ENCODE measurements at regions not wholly inside any gene's neighbourhood (a gene's known extent, or its start where the extent isn't known, plus 50 kb on each side); places are given as distances from the start of the nearest gene placed in this dataset.
A peak's percentile ranks its signal among the peaks of the same experiment; 100 is the strongest.

DNA sequence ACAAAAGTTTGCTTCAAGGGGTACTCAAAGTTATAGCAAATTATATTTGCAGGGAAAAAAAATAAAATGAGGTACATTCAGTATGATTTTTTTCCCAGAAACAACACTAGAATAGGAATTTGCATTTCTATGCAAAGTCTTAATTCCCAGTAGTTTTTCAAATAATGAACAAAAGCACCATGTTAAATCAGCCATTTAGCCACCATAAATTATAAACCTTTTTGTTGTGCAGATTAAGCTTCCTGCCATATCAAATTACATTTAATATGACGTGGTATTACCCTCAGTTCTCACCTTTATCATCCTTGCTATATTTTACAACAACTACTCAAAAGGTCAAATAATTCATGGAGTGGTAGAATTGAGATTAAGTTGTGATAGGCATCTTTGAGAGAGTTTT is 136.6 kb upstream of the FRY start:
- H3K27me3 ChIP-seq (ENCODE audit: control insufficient read depth, insufficient read depth, low read length), result no peaks in the 10 kb centered on the region
- WGBS (ENCODE audit: insufficient coverage, low lambda C conversion rate), result 50% methylated on average over 1 of the region's 1 CpG
- H3K4me1 ChIP-seq (ENCODE audit: control insufficient read depth, insufficient read depth, low read length), result no peaks in the 10 kb centered on the region
- no peaks in the 10 kb centered on the region for H3K36me3 ChIP-seq (ENCODE audit: control insufficient read depth, insufficient read depth, low read length)
- no peak overlapping the region for H3K4me3 ChIP-seq (ENCODE audit: low read length)
- DNase-seq, result no peak
- H3K27ac ChIP-seq (ENCODE audit: low read length), result no peak overlapping the region
- no peaks in the 10 kb centered on the region for H3K9me3 ChIP-seq (ENCODE audit: control insufficient read depth, low read depth, low read length)

DNA sequence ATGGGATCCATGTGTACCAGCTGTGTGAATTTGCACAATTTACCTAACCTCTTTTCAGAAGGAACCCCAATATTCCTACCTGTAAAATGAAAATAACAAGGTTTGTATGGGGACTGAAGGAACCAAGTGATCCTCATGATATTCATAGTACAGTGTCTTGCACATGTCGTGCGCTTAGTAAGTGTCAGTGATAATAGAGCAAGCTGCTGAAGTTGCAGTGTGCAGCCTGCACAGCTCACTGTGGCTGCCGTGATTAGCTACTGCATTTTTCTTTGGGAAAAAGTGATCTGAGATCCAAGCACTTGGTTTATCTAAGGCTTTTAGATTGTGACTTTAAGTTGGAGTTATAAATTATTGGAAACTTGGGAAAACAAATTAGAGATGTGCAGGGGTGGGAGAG is 135.9 kb upstream of the FRY start:
- no CpG with 5 or more reads among the region's 3 CpGs for WGBS (ENCODE audit: insufficient coverage, low lambda C conversion rate)
- no peak overlapping the region for H3K27ac ChIP-seq (ENCODE audit: low read length)

DNA sequence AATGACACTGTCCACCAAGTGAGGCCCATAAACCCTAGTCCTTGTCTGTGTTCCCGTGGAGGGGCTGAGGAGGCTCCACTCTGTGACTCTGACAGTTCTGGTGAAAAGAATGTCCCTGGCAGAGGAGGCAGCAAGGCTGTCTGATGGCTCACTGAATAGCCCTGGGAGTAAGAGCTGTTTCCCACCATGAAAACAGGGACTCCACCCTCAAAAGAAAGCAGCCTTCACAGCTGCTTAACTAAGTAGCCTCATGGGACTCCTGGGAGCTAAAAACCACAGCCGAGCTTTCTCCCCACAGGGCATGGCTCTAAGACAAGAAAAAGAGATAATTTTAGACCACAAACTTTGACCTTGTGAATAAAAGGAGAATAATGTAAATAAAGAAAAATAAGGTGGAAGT is 135.1 kb upstream of the FRY start:
- H3K4me1 ChIP-seq (ENCODE audit: control insufficient read depth, insufficient read depth, low read length), result no peaks in the 10 kb centered on the region
- H3K36me3 ChIP-seq (ENCODE audit: control insufficient read depth, insufficient read depth, low read length), result no peaks in the 10 kb centered on the region
- peaks cover 4% of the 10 kb centered on the region for H3K9me3 ChIP-seq (ENCODE audit: control insufficient read depth, low read depth, low read length)
- no peak overlapping the region for H3K4me3 ChIP-seq (ENCODE audit: low read length)
- H3K27ac ChIP-seq (ENCODE audit: low read length), result no peak overlapping the region
- WGBS (ENCODE audit: insufficient coverage, low lambda C conversion rate), result 29% methylated on average over 1 of the region's 2 CpGs
- no peak for DNase-seq
- no peaks in the 10 kb centered on the region for H3K27me3 ChIP-seq (ENCODE audit: control insufficient read depth, insufficient read depth, low read length)

More for the DNA sequence above, 135.9 kb upstream of the FRY start:
- H3K4me3 ChIP-seq (ENCODE audit: low read length), result no peak overlapping the region
- no peak for DNase-seq
- no peaks in the 10 kb centered on the region for H3K36me3 ChIP-seq (ENCODE audit: control insufficient read depth, insufficient read depth, low read length)
- H3K9me3 ChIP-seq (ENCODE audit: control insufficient read depth, low read depth, low read length), result no peaks in the 10 kb centered on the region
- no peaks in the 10 kb centered on the region for H3K4me1 ChIP-seq (ENCODE audit: control insufficient read depth, insufficient read depth, low read length)
- no peaks in the 10 kb centered on the region for H3K27me3 ChIP-seq (ENCODE audit: control insufficient read depth, insufficient read depth, low read length)

DNA sequence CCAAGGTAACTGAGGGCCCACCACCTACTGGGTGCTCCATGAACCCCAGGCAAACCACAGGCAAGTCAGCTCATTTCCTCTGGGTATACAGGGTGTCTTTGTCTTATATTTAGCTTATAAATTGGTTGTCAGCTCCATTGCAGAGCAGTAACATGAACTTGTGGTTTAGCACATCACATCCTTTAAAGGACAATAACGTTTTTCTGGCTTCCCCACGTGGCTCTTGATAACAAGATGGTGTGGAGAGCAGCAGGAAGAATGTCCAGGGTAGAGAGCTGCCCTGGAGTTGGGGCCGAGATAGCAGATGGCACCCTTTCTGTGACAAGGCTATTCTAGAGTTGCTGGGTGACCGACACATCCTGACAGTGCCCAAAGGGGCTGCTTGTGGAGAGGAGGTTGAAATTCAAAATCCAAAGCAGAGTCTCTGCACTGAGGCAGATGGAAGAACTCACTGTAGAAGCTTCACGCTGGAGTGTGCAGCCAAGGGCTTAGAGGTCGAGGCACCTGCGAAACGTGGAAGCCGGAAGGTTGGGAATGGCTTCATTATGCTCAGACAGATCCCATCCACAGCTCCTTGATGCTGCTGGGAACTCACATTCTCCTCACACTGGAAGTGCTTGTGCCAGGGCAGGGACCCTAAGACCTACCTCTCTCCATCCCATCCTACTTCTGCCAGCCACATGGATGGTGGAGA is 133.0 kb upstream of the FRY start:
- WGBS (ENCODE audit: insufficient coverage, low lambda C conversion rate), result no CpG with 5 or more reads among the region's 9 CpGs
- Histone ChIP-seq H3K9me3 (ENCODE audit: control insufficient read depth, low read depth, low read length) (peaks cover 4% of the 10 kb centered on the region), H3K36me3 (ENCODE audit: control insufficient read depth, insufficient read depth, low read length) (no peaks in the 10 kb centered on the region), H3K4me1 (ENCODE audit: control insufficient read depth, insufficient read depth, low read length) (peaks cover 4% of the 10 kb centered on the region), H3K4me3 (ENCODE audit: low read length) (no peak overlapping the region), H3K27me3 (ENCODE audit: control insufficient read depth, insufficient read depth, low read length) (no peaks in the 10 kb centered on the region), H3K27ac (ENCODE audit: low read length) (no peak overlapping the region)
- DNase-seq, result no peak

DNA sequence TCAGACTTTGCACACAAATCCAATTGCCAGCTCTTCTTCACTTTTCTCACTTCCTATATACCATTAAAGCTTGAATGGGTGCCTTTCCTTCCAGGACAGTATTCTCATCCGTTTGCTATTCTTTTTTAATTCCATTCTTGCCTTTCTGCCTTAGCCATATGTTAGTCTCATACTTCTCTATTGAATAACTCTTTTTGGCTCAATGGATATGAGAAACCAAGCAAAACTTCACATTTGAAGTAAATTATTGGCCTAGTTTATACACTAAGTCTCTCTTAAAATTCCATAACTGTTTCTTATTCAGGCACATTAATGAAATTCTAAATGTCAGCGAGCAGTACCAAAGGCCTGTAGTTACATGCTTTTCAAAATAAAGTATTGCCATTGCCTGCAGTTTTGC is 129.6 kb upstream of the FRY start:
- Histone ChIP-seq H3K27me3 (ENCODE audit: control insufficient read depth, insufficient read depth, low read length) (no peaks in the 10 kb centered on the region), H3K4me3 (ENCODE audit: low read length) (no peak overlapping the region), H3K27ac (ENCODE audit: low read length) (no peak overlapping the region), H3K9me3 (ENCODE audit: control insufficient read depth, low read depth, low read length) (peaks cover 4% of the 10 kb centered on the region), H3K4me1 (ENCODE audit: control insufficient read depth, insufficient read depth, low read length) (peaks cover 4% of the 10 kb centered on the region), H3K36me3 (ENCODE audit: control insufficient read depth, insufficient read depth, low read length) (no peaks in the 10 kb centered on the region)
- no peak for DNase-seq
- WGBS (ENCODE audit: insufficient coverage, low lambda C conversion rate), result no CpG with 5 or more reads among the region's 2 CpGs

DNA sequence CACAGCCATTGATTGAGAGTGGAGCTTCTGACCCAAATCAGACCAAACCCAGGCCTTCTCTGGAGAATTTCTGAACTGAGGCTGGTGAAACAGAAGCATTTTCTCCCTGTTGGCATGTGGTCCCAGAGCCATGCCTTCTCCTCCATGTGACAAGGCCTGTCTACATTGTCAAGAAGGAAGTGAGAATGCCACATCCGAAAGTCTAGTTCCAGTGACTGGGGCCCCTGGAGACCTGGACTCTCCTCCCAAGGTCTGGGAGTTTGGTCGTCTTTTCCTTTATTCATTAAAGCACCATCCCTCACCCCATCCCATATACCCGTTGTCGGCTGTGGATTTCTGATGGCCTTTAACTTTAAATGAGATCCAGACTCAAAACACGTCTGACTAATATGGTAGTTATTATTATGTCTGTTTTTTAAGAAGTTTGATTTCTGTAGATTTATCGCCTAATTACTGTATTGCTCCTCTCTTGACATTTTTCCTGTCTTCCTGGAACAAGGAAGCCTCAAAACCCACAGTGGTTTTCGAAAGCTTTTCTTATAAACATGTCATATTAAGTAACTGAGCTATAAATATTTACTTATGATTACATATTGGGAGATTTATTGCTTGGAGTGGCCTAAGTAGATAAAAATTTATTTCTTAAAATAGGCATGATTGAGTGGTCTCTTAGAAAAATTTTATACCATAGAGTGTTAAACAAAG is 128.3 kb upstream of the FRY start:
- Histone ChIP-seq H3K4me1 (ENCODE audit: control insufficient read depth, insufficient read depth, low read length) (peaks cover 4% of the 10 kb centered on the region), H3K9me3 (ENCODE audit: control insufficient read depth, low read depth, low read length) (peaks cover 4% of the 10 kb centered on the region), H3K27me3 (ENCODE audit: control insufficient read depth, insufficient read depth, low read length) (no peaks in the 10 kb centered on the region), H3K36me3 (ENCODE audit: control insufficient read depth, insufficient read depth, low read length) (no peaks in the 10 kb centered on the region), H3K27ac (ENCODE audit: low read length) (no peak overlapping the region), H3K4me3 (ENCODE audit: low read length) (no peak overlapping the region)
- WGBS (ENCODE audit: insufficient coverage, low lambda C conversion rate), result 83% methylated on average over 6 of the region's 7 CpGs
- DNase-seq, result no peak

DNA sequence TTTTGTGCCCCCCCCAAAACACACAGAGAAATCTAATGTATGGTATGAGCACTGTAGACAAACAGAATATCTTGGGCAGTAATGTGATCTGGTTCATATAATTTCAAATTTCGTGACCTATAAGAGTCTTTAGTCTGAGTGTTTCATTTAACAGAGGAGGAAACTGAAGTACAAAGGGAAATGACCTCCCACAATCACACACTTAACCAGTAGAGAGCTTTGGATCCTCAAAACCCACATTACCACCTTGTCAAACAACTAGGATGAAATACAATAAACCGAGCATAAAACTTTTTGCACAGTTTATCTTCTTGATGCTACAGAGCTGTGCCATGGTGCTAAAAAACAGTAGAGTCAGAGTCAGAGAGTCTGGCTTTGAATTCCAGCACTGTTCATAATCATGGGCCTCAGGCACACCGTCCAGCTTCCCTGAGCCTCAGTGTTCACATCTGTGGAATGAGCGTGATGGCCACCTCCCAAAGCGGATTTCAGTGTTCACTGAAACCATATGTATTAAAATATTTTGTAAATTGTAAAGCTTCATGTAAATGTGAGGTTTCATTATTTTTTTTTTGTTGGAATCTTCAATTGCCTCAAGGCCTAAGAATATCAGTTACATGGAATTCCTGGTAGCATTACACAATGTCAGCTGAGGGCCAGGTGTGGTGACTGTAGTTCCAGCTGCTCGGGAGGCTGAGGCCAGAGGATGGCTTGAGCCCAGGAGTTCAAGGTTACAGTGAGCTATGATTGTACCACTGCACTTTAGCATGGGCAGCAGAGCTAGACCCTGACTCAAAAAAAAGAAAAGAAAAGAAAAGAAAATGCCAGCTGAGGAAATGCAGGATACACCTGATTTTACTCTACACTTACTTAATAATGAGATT is 126.4 kb upstream of the FRY start:
- Histone ChIP-seq H3K27me3 (ENCODE audit: control insufficient read depth, insufficient read depth, low read length) (no peaks in the 10 kb centered on the region), H3K4me3 (ENCODE audit: low read length) (no peak overlapping the region), H3K4me1 (ENCODE audit: control insufficient read depth, insufficient read depth, low read length) (peaks cover 4% of the 10 kb centered on the region), H3K9me3 (ENCODE audit: control insufficient read depth, low read depth, low read length) (peaks cover 4% of the 10 kb centered on the region), H3K27ac (ENCODE audit: low read length) (no peak overlapping the region), H3K36me3 (ENCODE audit: control insufficient read depth, insufficient read depth, low read length) (no peaks in the 10 kb centered on the region)
- DNase-seq, result no peak
- 80% methylated on average over 1 of the region's 6 CpGs for WGBS (ENCODE audit: insufficient coverage, low lambda C conversion rate)

DNA sequence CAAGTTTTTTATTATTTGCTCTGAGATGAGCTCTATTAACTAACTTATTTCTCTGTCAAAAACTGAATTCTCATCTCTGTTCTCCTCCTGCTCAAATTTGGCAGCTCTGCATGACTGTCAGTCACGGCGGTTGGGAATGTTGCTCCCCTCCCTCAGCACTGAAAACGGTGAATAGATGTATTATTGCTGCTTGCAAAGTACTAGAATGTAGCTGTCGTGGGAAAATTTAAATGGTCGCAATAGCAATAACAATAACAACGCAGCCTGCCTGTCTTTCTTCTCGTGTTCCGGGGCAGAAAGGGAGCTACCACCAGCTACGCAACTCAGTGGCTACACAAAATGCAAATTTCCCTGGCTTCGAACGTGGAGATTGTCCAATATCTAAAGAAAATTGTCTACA is 125.6 kb upstream of the FRY start:
- WGBS (ENCODE audit: insufficient coverage, low lambda C conversion rate), result no CpG with 5 or more reads among the region's 11 CpGs

DNA sequence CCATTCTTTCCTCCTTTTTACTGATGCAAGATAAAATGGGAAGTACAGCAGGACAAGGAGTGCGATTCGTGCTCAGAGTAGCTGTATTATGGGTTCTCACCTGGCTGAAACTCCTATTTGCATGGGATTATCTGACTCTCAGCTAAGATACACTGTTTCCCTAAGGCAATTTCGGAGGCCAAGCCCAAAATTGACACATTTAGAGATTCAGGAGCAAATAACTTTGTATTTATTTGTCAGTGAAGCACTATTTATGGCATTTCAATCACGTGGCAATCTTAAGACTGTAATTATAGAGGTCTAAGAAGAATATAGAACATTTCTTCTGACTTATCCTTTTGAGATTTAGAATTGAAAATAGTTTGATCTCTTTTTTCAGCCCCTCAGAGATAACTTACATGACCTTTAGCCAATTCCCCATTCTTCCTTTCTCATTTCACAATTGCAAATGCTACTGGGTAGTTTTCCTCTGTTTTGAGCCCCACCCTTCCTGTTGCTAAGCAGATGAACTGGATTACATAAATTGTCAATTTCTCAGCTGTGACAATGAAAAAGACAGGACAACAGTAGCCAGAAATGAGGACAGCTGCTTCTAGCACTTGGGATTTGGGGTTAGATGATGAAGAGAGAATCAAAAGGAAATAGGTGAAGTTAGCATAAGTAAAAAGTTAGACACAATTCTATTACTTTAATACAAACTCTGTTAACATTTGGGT is 122.7 kb upstream of the FRY start:
- H3K27me3 ChIP-seq (ENCODE audit: control insufficient read depth, insufficient read depth, low read length), result no peaks in the 10 kb centered on the region
- H3K27ac ChIP-seq (ENCODE audit: low read length), result no peak overlapping the region
- DNase-seq, result peak in 1 of 2 donors; percentile 39
- H3K4me3 ChIP-seq (ENCODE audit: low read length), result no peak overlapping the region
- H3K4me1 ChIP-seq (ENCODE audit: control insufficient read depth, insufficient read depth, low read length), result no peaks in the 10 kb centered on the region
- no peaks in the 10 kb centered on the region for H3K9me3 ChIP-seq (ENCODE audit: control insufficient read depth, low read depth, low read length)
- WGBS (ENCODE audit: insufficient coverage, low lambda C conversion rate), result no CpG with 5 or more reads among the region's 4 CpGs
- no peaks in the 10 kb centered on the region for H3K36me3 ChIP-seq (ENCODE audit: control insufficient read depth, insufficient read depth, low read length)

More for the DNA sequence above, 125.6 kb upstream of the FRY start:
- peaks cover 2% of the 10 kb centered on the region for H3K9me3 ChIP-seq (ENCODE audit: control insufficient read depth, low read depth, low read length)
- H3K4me1 ChIP-seq (ENCODE audit: control insufficient read depth, insufficient read depth, low read length), result peaks cover 4% of the 10 kb centered on the region
- H3K4me3 ChIP-seq (ENCODE audit: low read length), result no peak overlapping the region
- no peak for DNase-seq
- no peaks in the 10 kb centered on the region for H3K27me3 ChIP-seq (ENCODE audit: control insufficient read depth, insufficient read depth, low read length)
- no peaks in the 10 kb centered on the region for H3K36me3 ChIP-seq (ENCODE audit: control insufficient read depth, insufficient read depth, low read length)
- H3K27ac ChIP-seq (ENCODE audit: low read length), result no peak overlapping the region
